ENCODE measurements at regions not wholly inside any gene's neighbourhood (a gene's known extent, or its start where the extent isn't known, plus 50 kb on each side); places are given as distances from the start of the nearest gene placed in this dataset.

GRCh38 chr4:42724451-42724850 is 67.5 kb upstream of the ATP8A1 start:
- no peak for TF ChIP-seq CTCF (conservative IDR thresholded peaks at IDR 0.05)
- TF ChIP-seq EZH2 (IDR thresholded peaks at IDR 0.05; ENCODE audit: low read depth), result no peak
